ENCODE measurements at regions not wholly inside any gene's neighbourhood (a gene's known extent, or its start where the extent isn't known, plus 50 kb on each side); places are given as distances from the start of the nearest gene placed in this dataset.

- TF ChIP-seq PKNOX1 (IDR thresholded peaks at IDR 0.05), result no peak
- no peak for TF ChIP-seq UBTF (IDR thresholded peaks at IDR 0.05; ENCODE audit: borderline replicate concordance in 1 of 2, low read depth in 2 of 2, low read length in 2 of 2)
Observed at GRCh38 chr5:155316070-155316714, 302.6 kb downstream of the KIF4B start.
